HepG2 (cell line): ENCODE measurements at regions not wholly inside any gene's neighbourhood (a gene's known extent, or its start where the extent isn't known, plus 50 kb on each side); places are given as distances from the start of the nearest gene placed in this dataset.
"Not testable (repeated sequence)": the region's sequence is repeated elsewhere in the genome, so short reads cannot be mapped to it uniquely, and the experiment has no call there.

Experiments used
- CTCF ChIP-seq: sonication (generic); formaldehyde crosslinking; IDR thresholded peaks from 2 replicates; pipeline ENCODE4 v1.5.0; 2020; ENCODE audit warnings: mild to moderate bottlenecking, missing genetic modification reagents, moderate library complexity
- ETS1 ChIP-seq: sonication (generic); formaldehyde crosslinking; IDR thresholded peaks from 2 replicates; pipeline ENCODE4 v1.4.0; 2020; ENCODE audit warnings: missing genetic modification reagents
- FOSL1 ChIP-seq: sonication (generic); formaldehyde crosslinking; IDR thresholded peaks from 2 replicates; pipeline ENCODE4 v1.9.0; 2021; ENCODE audit warnings: missing genetic modification reagents, borderline replicate concordance
- HNRNPUL1 ChIP-seq: fragments of 200-400 bp; formaldehyde crosslinking; IDR thresholded peaks from 2 replicates; pipeline ENCODE4 v1.6.1; 2017; ENCODE audit warnings: low read depth, mild to moderate bottlenecking, low read length, moderate library complexity
- TOE1 ChIP-seq: sonication (generic); formaldehyde crosslinking; IDR thresholded peaks from 2 replicates; pipeline ENCODE4 v1.4.0; 2020; ENCODE audit warnings: mild to moderate bottlenecking, missing genetic modification reagents
- ZBTB49 ChIP-seq: sonication (generic); formaldehyde crosslinking; IDR thresholded peaks from 2 replicates; pipeline ENCODE4 v1.4.0; 2020; ENCODE audit warnings: missing genetic modification reagents, borderline replicate concordance
- ZNF512 ChIP-seq: sonication (generic); formaldehyde crosslinking; IDR thresholded peaks from 2 replicates; pipeline ENCODE4 v1.4.0; 2020; ENCODE audit warnings: mild to moderate bottlenecking, missing genetic modification reagents
- ZNF775 ChIP-seq: sonication (generic); formaldehyde crosslinking; IDR thresholded peaks from 2 replicates; pipeline ENCODE4 v1.4.0; 2020; ENCODE audit warnings: missing genetic modification reagents, mild to moderate bottlenecking, moderate library complexity, borderline replicate concordance

- not testable (repeated sequence) for TF ChIP-seq HNRNPUL1; TOE1 (CRISPR knock-in tag); CTCF (CRISPR knock-in tag); FOSL1 (CRISPR knock-in tag); ZNF775; ETS1; ZNF512; ZBTB49 (CRISPR knock-in tag)
These were observed 406.9 kb upstream of the NPAP1 start for GRCh38 chr15:24268536-24269165.
